ENCODE measurements at regions not wholly inside any gene's neighbourhood (a gene's known extent, or its start where the extent isn't known, plus 50 kb on each side); places are given as distances from the start of the nearest gene placed in this dataset.

- no peaks in the 10 kb centered on the region for H3K9me3 ChIP-seq (ENCODE audit: control extremely low read depth in 1 of 3, control insufficient read depth in 2 of 3, insufficient read depth in 1 of 3, low read length in 2 of 3)
- H3K4me3 ChIP-seq (ENCODE audit: control extremely low read depth in 1 of 5, extremely low read depth in 1 of 5, insufficient read depth in 1 of 5, low read depth in 2 of 5, low read length in 4 of 5), result no peak overlapping the region
- H3K27me3 ChIP-seq (replicated peaks in 1 of 4; ENCODE audit: control extremely low read depth in 1 of 4, control insufficient read depth in 3 of 4, insufficient read depth in 4 of 4, low read length in 3 of 4), result no peaks in the 10 kb centered on the region
- TF ChIP-seq EZH2 (IDR thresholded peaks at IDR 0.05; ENCODE audit: borderline replicate concordance, insufficient read depth, low read depth, low read length, poor library complexity, severe bottlenecking), result no peak
- TF ChIP-seq CTCF (IDR thresholded peaks at IDR 0.05), result no peak
- H4K20me1 ChIP-seq (ENCODE audit: control insufficient read depth, insufficient read depth, low read length, poor library complexity, severe bottlenecking), result no peaks in the 10 kb centered on the region
- no peaks in the 10 kb centered on the region for H3K79me2 ChIP-seq (ENCODE audit: control insufficient read depth, insufficient read depth, low read length)
- 98% methylated on average over 6 of the region's 9 CpGs for WGBS (ENCODE audit: insufficient coverage)
- POLR2A ChIA-PET, result no interaction called here
- no peaks in the 10 kb centered on the region for H3K4me1 ChIP-seq (ENCODE audit: control insufficient read depth in 2 of 2, insufficient read depth in 2 of 2, low read length in 2 of 2)
- DNase-seq (no peak), ATAC-seq (ENCODE audit: low read depth) (no peak)
- H2AFZ ChIP-seq (ENCODE audit: insufficient read depth, low read depth, low read length, poor library complexity, severe bottlenecking), result no peak overlapping the region
- H3K4me3 Mint-ChIP-seq, result no peak overlapping the region
- H3K4me2 ChIP-seq (replicated peaks; ENCODE audit: low read depth, low read length, poor library complexity, severe bottlenecking), result no peak overlapping the region
- intact Hi-C loops (cut with micrococcal nuclease), result no loop called here
- CTCF ChIA-PET, result interaction anchor here (1.0 to 3.6 kb wide), 2 partner anchors 34 to 72 kb away, joined by 3 to 39 read pairs; no protein-coding TSS in a partner anchor
- peaks cover 21 to 79% of the 10 kb centered on the region in 2 experiments for H3K36me3 ChIP-seq (replicated peaks in 1 of 2; ENCODE audit: control extremely low read depth in 1 of 2, control insufficient read depth in 1 of 2, extremely low read depth in 1 of 2, insufficient read depth in 2 of 2, low read length in 1 of 2)
- H3K9me3 Mint-ChIP-seq (ENCODE audit: insufficient read depth), result no peaks in the 10 kb centered on the region
- no peaks in the 10 kb centered on the region for H3K27me3 Mint-ChIP-seq
- H3K27ac ChIP-seq (ENCODE audit: low read length in 2 of 2), result no peak overlapping the region
- H3K9ac ChIP-seq (ENCODE audit: low read length), result no peak overlapping the region
- no peak overlapping the region for H3K27ac Mint-ChIP-seq
- no peaks in the 10 kb centered on the region for H3K4me1 Mint-ChIP-seq
Measured at GRCh38 chr21:36211660-36212512, 55.3 kb downstream of the DOP1B start.

GRCh38 chr21:36212513-36212780 lies 55.8 kb downstream of the DOP1B start:
- no peaks in the 10 kb centered on the region for H3K9me3 ChIP-seq (ENCODE audit: control extremely low read depth in 1 of 3, control insufficient read depth in 2 of 3, insufficient read depth in 1 of 3, low read length in 2 of 3)
- ChIA-PET POLR2A (no interaction called here), CTCF (interaction anchor here (0.7 kb wide), 1 partner anchor 72 kb away, joined by 4 read pairs; no protein-coding TSS in a partner anchor)
- H3K4me2 ChIP-seq (replicated peaks; ENCODE audit: low read depth, low read length, poor library complexity, severe bottlenecking), result no peak overlapping the region
- Mint-ChIP-seq H3K4me1 (no peaks in the 10 kb centered on the region), H3K4me3 (no peak overlapping the region), H3K27ac (no peak overlapping the region), H3K9me3 (ENCODE audit: insufficient read depth) (no peaks in the 10 kb centered on the region), H3K27me3 (no peaks in the 10 kb centered on the region)
- H3K4me3 ChIP-seq (ENCODE audit: control extremely low read depth in 1 of 5, extremely low read depth in 1 of 5, insufficient read depth in 1 of 5, low read depth in 2 of 5, low read length in 4 of 5), result no peak overlapping the region
- no peak for ATAC-seq (ENCODE audit: low read depth)
- no peak overlapping the region for H3K9ac ChIP-seq (ENCODE audit: low read length)
- H3K27me3 ChIP-seq (replicated peaks in 1 of 4; ENCODE audit: control extremely low read depth in 1 of 4, control insufficient read depth in 3 of 4, insufficient read depth in 4 of 4, low read length in 3 of 4), result no peaks in the 10 kb centered on the region
- H2AFZ ChIP-seq (ENCODE audit: insufficient read depth, low read depth, low read length, poor library complexity, severe bottlenecking), result no peak overlapping the region
- DNase-seq, result no peak
- H4K20me1 ChIP-seq (ENCODE audit: control insufficient read depth, insufficient read depth, low read length, poor library complexity, severe bottlenecking), result no peaks in the 10 kb centered on the region
- H3K27ac ChIP-seq (ENCODE audit: low read length in 2 of 2), result no peak overlapping the region
- TF ChIP-seq EZH2 (IDR thresholded peaks at IDR 0.05; ENCODE audit: borderline replicate concordance, insufficient read depth, low read depth, low read length, poor library complexity, severe bottlenecking) (no peak), CTCF (IDR thresholded peaks at IDR 0.05) (no peak)
- no peaks in the 10 kb centered on the region for H3K4me1 ChIP-seq (ENCODE audit: control insufficient read depth in 2 of 2, insufficient read depth in 2 of 2, low read length in 2 of 2)
- 98% methylated on average over 5 of the region's 5 CpGs for WGBS (ENCODE audit: insufficient coverage)
- H3K79me2 ChIP-seq (ENCODE audit: control insufficient read depth, insufficient read depth, low read length), result no peaks in the 10 kb centered on the region
- H3K36me3 ChIP-seq (replicated peaks in 1 of 2; ENCODE audit: control extremely low read depth in 1 of 2, control insufficient read depth in 1 of 2, extremely low read depth in 1 of 2, insufficient read depth in 2 of 2, low read length in 1 of 2), result peaks cover 23 to 85% of the 10 kb centered on the region in 2 experiments
- intact Hi-C loops (cut with micrococcal nuclease), result no loop called here

Data from B cell (primary cell).